Esophagus muscularis mucosa (tissue), 3 donors: ENCODE measurements at regions not wholly inside any gene's neighbourhood (a gene's known extent, or its start where the extent isn't known, plus 50 kb on each side); places are given as distances from the start of the nearest gene placed in this dataset.

Experiments used
- POLR2A ChIP-seq: fragments of 450-650 bp; IDR thresholded peaks from one replicate; pipeline ENCODE4 v1.6.1; 2017; ENCODE audit warnings: antibody characterized with exemption, moderate library complexity, mild to moderate bottlenecking, low read depth
- TF ChIP-seq, protein P1 (sequence below), 3 experiments: fragments of 200-600 bp in 2 of 3; fragments of 450-650 bp in 1 of 3; sonication (generic) in 2 of 3; IDR thresholded peaks; one replicate each; pipeline ENCODE4 v1.5.1; 2017 to 2019; ENCODE audit warnings: antibody characterized with exemption in 3 of 3, mild to moderate bottlenecking in 2 of 3, moderate library complexity in 1 of 3

GRCh38 chr6:21448485-21449109, 145.0 kb upstream of the SOX4 start:
- TF ChIP-seq, protein P1, sequence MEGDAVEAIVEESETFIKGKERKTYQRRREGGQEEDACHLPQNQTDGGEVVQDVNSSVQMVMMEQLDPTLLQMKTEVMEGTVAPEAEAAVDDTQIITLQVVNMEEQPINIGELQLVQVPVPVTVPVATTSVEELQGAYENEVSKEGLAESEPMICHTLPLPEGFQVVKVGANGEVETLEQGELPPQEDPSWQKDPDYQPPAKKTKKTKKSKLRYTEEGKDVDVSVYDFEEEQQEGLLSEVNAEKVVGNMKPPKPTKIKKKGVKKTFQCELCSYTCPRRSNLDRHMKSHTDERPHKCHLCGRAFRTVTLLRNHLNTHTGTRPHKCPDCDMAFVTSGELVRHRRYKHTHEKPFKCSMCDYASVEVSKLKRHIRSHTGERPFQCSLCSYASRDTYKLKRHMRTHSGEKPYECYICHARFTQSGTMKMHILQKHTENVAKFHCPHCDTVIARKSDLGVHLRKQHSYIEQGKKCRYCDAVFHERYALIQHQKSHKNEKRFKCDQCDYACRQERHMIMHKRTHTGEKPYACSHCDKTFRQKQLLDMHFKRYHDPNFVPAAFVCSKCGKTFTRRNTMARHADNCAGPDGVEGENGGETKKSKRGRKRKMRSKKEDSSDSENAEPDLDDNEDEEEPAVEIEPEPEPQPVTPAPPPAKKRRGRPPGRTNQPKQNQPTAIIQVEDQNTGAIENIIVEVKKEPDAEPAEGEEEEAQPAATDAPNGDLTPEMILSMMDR (IDR thresholded peaks at IDR 0.05), result no peak
- TF ChIP-seq POLR2A, result no peak
